ENCODE measurements at regions not wholly inside any gene's neighbourhood (a gene's known extent, or its start where the extent isn't known, plus 50 kb on each side); places are given as distances from the start of the nearest gene placed in this dataset.

GRCh38 chr20:39249798-39250197 is 287.7 kb downstream of the DHX35 start:
- no peak overlapping the region for H3K4me3 ChIP-seq (ENCODE audit: low read depth, low read length)
- no peak for DNase-seq (ENCODE audit: low read depth)
- TF ChIP-seq CTCF (IDR thresholded peaks at IDR 0.05; ENCODE audit: control insufficient read depth, extremely low read depth, insufficient read depth) = no peak

GRCh38 chr20:39248862-39249485 is 286.8 kb downstream of the DHX35 start:
- no peak for DNase-seq (ENCODE audit: low read depth)
- no peak for TF ChIP-seq CTCF (IDR thresholded peaks at IDR 0.05; ENCODE audit: control insufficient read depth, extremely low read depth, insufficient read depth)
- no peak overlapping the region for H3K4me3 ChIP-seq (ENCODE audit: low read depth, low read length)

GRCh38 chr20:39248171-39248861 is 286.2 kb downstream of the DHX35 start:
- H3K4me3 ChIP-seq (ENCODE audit: low read depth, low read length) = no peak overlapping the region
- no peak for TF ChIP-seq CTCF (IDR thresholded peaks at IDR 0.05; ENCODE audit: control insufficient read depth, extremely low read depth, insufficient read depth)
- DNase-seq (ENCODE audit: low read depth) = no peak

- TF ChIP-seq CTCF (IDR thresholded peaks at IDR 0.05; ENCODE audit: control insufficient read depth, extremely low read depth, insufficient read depth) = no peak
- DNase-seq (ENCODE audit: low read depth) = no peak
- H3K4me3 ChIP-seq (ENCODE audit: low read depth, low read length) = no peak overlapping the region
Observed at GRCh38 chr20:39246436-39246835, 284.3 kb downstream of the DHX35 start.

GRCh38 chr20:39245685-39246311 is 283.7 kb downstream of the DHX35 start:
- TF ChIP-seq CTCF (IDR thresholded peaks at IDR 0.05; ENCODE audit: control insufficient read depth, extremely low read depth, insufficient read depth) = no peak
- no peak for DNase-seq (ENCODE audit: low read depth)
- H3K4me3 ChIP-seq (ENCODE audit: low read depth, low read length) = no peak overlapping the region

GRCh38 chr20:39243962-39244361 is 281.8 kb downstream of the DHX35 start:
- TF ChIP-seq CTCF (IDR thresholded peaks at IDR 0.05; ENCODE audit: control insufficient read depth, extremely low read depth, insufficient read depth) = no peak
- no peak overlapping the region for H3K4me3 ChIP-seq (ENCODE audit: low read depth, low read length)
- DNase-seq (ENCODE audit: low read depth) = no peak
